HepG2 (cell line): ENCODE measurements at regions not wholly inside any gene's neighbourhood (a gene's known extent, or its start where the extent isn't known, plus 50 kb on each side); places are given as distances from the start of the nearest gene placed in this dataset.

ENCODE experiments used
- ARID5B ChIP-seq: IDR thresholded peaks from 2 replicates; pipeline ENCODE4 v1.4.0; 2020; ENCODE audit warnings: mild to moderate bottlenecking, missing genetic modification reagents
- EED ChIP-seq: sonication (generic); formaldehyde crosslinking; IDR thresholded peaks from 2 replicates; pipeline ENCODE4 v1.5.0; 2020; ENCODE audit warnings: mild to moderate bottlenecking, missing genetic modification reagents
- KDM2A ChIP-seq: sonication (generic); formaldehyde crosslinking; IDR thresholded peaks from 2 replicates; pipeline ENCODE4 v1.4.0; 2020; ENCODE audit warnings: low read depth, missing genetic modification reagents, borderline replicate concordance
- NR3C1 ChIP-seq: sonication (generic); formaldehyde crosslinking; IDR thresholded peaks from 2 replicates; pipeline ENCODE4 v1.4.0; 2020; ENCODE audit warnings: missing genetic modification reagents
- PHF8 ChIP-seq: sonication (generic); formaldehyde crosslinking; IDR thresholded peaks from 2 replicates; pipeline ENCODE4 v1.5.0; 2020; ENCODE audit warnings: missing genetic modification reagents
- SMC3 ChIP-seq: IDR thresholded peaks from 2 replicates; pipeline ENCODE4 v1.6.1; 2011; ENCODE audit warnings: low read length, improper control_type of control experiment
- SNAPC5 ChIP-seq: sonication (generic); formaldehyde crosslinking; IDR thresholded peaks from 2 replicates; pipeline ENCODE4 v1.8.1; 2023; ENCODE audit warnings: mild to moderate bottlenecking, missing genetic modification reagents, borderline replicate concordance
- ZBTB33 ChIP-seq: sonication (generic); formaldehyde crosslinking; IDR thresholded peaks from 2 replicates; pipeline ENCODE4 v1.4.0; 2020; ENCODE audit warnings: missing genetic modification reagents
- ZNF331 ChIP-seq: sonication (generic); formaldehyde crosslinking; IDR thresholded peaks from 2 replicates; pipeline ENCODE4 v1.4.0; 2020; ENCODE audit warnings: missing genetic modification reagents
- ZNF607 ChIP-seq: sonication (generic); formaldehyde crosslinking; IDR thresholded peaks from 2 replicates; pipeline ENCODE4 v1.5.1; 2020; ENCODE audit warnings: missing genetic modification reagents, mild to moderate bottlenecking, borderline replicate concordance
- ZNF878 ChIP-seq: sonication (generic); formaldehyde crosslinking; IDR thresholded peaks from 2 replicates; pipeline ENCODE4 v1.8.1; 2023; ENCODE audit warnings: mild to moderate bottlenecking, missing genetic modification reagents, moderate library complexity
- TF ChIP-seq, protein P1 (sequence below): sonication (generic); formaldehyde crosslinking; IDR thresholded peaks from 2 replicates; pipeline ENCODE4; 2020; ENCODE audit warnings: missing genetic modification reagents, mild to moderate bottlenecking, borderline replicate concordance

GRCh38 chr2:61694312-61695274, 156.4 kb upstream of the XPO1 start (continued):
- TF ChIP-seq ZNF331, result no peak
- no peak for TF ChIP-seq ZNF878 (CRISPR knock-in tag)
- no peak for TF ChIP-seq NR3C1 (CRISPR knock-in tag)
- TF ChIP-seq, protein P1, sequence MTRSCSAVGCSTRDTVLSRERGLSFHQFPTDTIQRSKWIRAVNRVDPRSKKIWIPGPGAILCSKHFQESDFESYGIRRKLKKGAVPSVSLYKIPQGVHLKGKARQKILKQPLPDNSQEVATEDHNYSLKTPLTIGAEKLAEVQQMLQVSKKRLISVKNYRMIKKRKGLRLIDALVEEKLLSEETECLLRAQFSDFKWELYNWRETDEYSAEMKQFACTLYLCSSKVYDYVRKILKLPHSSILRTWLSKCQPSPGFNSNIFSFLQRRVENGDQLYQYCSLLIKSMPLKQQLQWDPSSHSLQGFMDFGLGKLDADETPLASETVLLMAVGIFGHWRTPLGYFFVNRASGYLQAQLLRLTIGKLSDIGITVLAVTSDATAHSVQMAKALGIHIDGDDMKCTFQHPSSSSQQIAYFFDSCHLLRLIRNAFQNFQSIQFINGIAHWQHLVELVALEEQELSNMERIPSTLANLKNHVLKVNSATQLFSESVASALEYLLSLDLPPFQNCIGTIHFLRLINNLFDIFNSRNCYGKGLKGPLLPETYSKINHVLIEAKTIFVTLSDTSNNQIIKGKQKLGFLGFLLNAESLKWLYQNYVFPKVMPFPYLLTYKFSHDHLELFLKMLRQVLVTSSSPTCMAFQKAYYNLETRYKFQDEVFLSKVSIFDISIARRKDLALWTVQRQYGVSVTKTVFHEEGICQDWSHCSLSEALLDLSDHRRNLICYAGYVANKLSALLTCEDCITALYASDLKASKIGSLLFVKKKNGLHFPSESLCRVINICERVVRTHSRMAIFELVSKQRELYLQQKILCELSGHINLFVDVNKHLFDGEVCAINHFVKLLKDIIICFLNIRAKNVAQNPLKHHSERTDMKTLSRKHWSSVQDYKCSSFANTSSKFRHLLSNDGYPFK (CRISPR knock-in tag), result no peak
- TF ChIP-seq SMC3, result no peak
- peak; percentile 45; the same call in 1 of the 2 replicates for TF ChIP-seq ZBTB33
- peak; percentile 61; the same call in 1 of the 2 replicates for TF ChIP-seq PHF8 (CRISPR knock-in tag)
- 0 out of 2 replicates have a peak, but pooled peaks have one; percentile 56 for TF ChIP-seq KDM2A (CRISPR knock-in tag)
- peak; percentile 60; the same call in 1 of the 2 replicates for TF ChIP-seq ZNF607 (CRISPR knock-in tag)
- no peak for TF ChIP-seq EED (CRISPR knock-in tag)
- peak; percentile 34; the same call in 1 of the 2 replicates for TF ChIP-seq ARID5B (CRISPR knock-in tag)
- no peak for TF ChIP-seq SNAPC5 (CRISPR knock-in tag)
